OCI-LY1 (cell line): ENCODE measurements at regions not wholly inside any gene's neighbourhood (a gene's known extent, or its start where the extent isn't known, plus 50 kb on each side); places are given as distances from the start of the nearest gene placed in this dataset.

Source experiments
- H2AFZ ChIP-seq: fragments of 200-600 bp; sonication (generic), shearing (Covaris generic); 2 replicates; pipeline ENCODE4 v1.6.0; 2014; ENCODE audit warnings: antibody characterized with exemption, mild to moderate bottlenecking, low read length
- H3F3A ChIP-seq: fragments of 200-600 bp; sonication (generic), shearing (Covaris generic); 2 replicates; pipeline ENCODE4 v1.6.0; 2014; ENCODE audit warnings: mild to moderate bottlenecking, antibody characterized with exemption, low read length, moderate library complexity; ENCODE audit not compliant: insufficient read depth
- H3K27ac ChIP-seq: fragments of 200-600 bp; sonication (generic); 2 replicates; pipeline ENCODE4 v1.5.1; 2014; ENCODE audit warnings: low read length, mixed run types, mild to moderate bottlenecking, low read depth; ENCODE audit not compliant: poor library complexity, severe bottlenecking
- H3K27me3 ChIP-seq: fragments of 200-600 bp; sonication (generic); 2 replicates; pipeline ENCODE4 v1.6.0; 2014; ENCODE audit warnings: antibody characterized with exemption, mild to moderate bottlenecking, low read length, moderate library complexity; ENCODE audit not compliant: insufficient read depth
- H3K36me3 ChIP-seq: fragments of 200-600 bp; sonication (generic); 2 replicates; pipeline ENCODE4 v1.6.1; 2014; ENCODE audit warnings: mild to moderate bottlenecking, antibody characterized with exemption, low read length, moderate library complexity, mixed read lengths; ENCODE audit not compliant: insufficient read depth
- H3K4me1 ChIP-seq: fragments of 200-600 bp; sonication (generic); 2 replicates; pipeline ENCODE4 v1.5.1; 2014; ENCODE audit warnings: mild to moderate bottlenecking, low read length, moderate library complexity; ENCODE audit not compliant: insufficient read depth, severe bottlenecking
- H3K4me2 ChIP-seq: fragments of 200-600 bp; sonication (generic), shearing (Covaris generic); 2 replicates; pipeline ENCODE4 v1.6.1; 2014; ENCODE audit warnings: low read length
- H3K4me3 ChIP-seq: fragments of 200-600 bp; sonication (generic); 2 replicates; pipeline ENCODE4 v1.5.1; 2014; ENCODE audit warnings: low read length, low read depth, mild to moderate bottlenecking, mixed read lengths; ENCODE audit not compliant: poor library complexity, severe bottlenecking
- H3K79me2 ChIP-seq: fragments of 200-600 bp; shearing (Covaris generic); 2 replicates; pipeline ENCODE4 v1.6.1; 2016; ENCODE audit warnings: mixed run types, low read length, mixed read lengths; ENCODE audit not compliant: insufficient read depth
- H3K9ac ChIP-seq: fragments of 200-600 bp; sonication (generic), shearing (Covaris generic); 2 replicates; pipeline ENCODE4 v1.6.1; 2014; ENCODE audit warnings: mild to moderate bottlenecking, low read length, mixed read lengths
- H3K9me2 ChIP-seq: fragments of 200-600 bp; sonication (generic), shearing (Covaris generic); 2 replicates; pipeline ENCODE4 v1.6.1; 2014; ENCODE audit warnings: low read depth, mild to moderate bottlenecking, low read length, mixed read lengths
- H3K9me3 ChIP-seq: fragments of 200-600 bp; shearing (Covaris generic); 2 replicates; pipeline ENCODE4 v1.6.1; 2014; ENCODE audit warnings: low read length, mixed read lengths
- H4K20me1 ChIP-seq: fragments of 200-600 bp; sonication (generic), shearing (Covaris generic); 2 replicates; pipeline ENCODE4 v1.6.0; 2016; ENCODE audit warnings: mild to moderate bottlenecking, low read length; ENCODE audit not compliant: insufficient read depth
- EZH2 ChIP-seq: fragments of 200-600 bp; sonication (generic), shearing (Covaris generic); IDR thresholded peaks from 2 replicates; pipeline ENCODE4 v1.8.0; 2017; ENCODE audit warnings: borderline replicate concordance, mixed run types, mild to moderate bottlenecking, antibody characterized with exemption, low read length, moderate library complexity, mixed read lengths
- TF ChIP-seq, protein P1 (sequence below): fragments of 200-600 bp; sonication (generic), shearing (Covaris generic); IDR thresholded peaks from 2 replicates; pipeline ENCODE4 v1.5.1; 2017; ENCODE audit warnings: mild to moderate bottlenecking, antibody characterized with exemption, low read length, moderate library complexity, mixed read lengths

DNA sequence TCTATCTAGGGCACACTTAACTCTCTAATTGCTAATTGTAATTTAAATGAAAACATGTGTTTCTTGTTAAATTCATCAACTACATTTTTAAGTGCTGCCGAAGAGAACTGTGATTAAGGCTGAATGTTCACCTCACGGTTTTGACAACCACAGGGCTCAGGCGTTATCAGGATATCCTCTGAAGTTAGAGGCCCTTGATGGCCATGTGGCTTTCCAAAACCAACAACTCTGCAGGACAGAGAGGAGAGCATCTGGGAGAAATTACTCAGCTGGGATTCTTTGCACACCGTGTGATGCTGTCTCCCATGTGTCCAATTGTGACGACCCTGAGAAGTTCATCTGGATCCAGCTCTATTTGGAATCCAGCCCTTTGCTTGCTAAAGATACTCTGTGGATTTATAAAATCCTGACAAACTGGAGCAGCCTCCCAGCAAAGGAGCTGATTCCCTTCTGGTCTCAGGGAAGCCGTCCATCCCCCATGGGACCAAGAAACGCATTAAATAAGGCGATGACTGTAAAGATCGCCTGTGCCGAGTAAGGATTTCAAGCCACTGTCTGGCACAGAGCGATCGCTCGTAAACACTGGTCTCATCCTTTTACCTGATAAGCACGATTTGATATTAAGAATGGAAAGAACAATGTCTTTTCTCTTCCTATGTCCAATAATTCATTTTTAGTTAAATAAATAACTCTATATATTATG lies 401.1 kb downstream of the CD83 start:
- Histone ChIP-seq H3F3A (no peaks in the 10 kb centered on the region), H3K4me3 (no peak overlapping the region), H3K4me2 (no peak overlapping the region), H4K20me1 (no peaks in the 10 kb centered on the region), H3K9ac (no peak overlapping the region), H3K27ac (no peak overlapping the region), H3K4me1 (no peaks in the 10 kb centered on the region), H3K79me2 (no peaks in the 10 kb centered on the region), H3K36me3 (no peaks in the 10 kb centered on the region), H3K27me3 (no peaks in the 10 kb centered on the region), H3K9me2 (no peaks in the 10 kb centered on the region), H3K9me3 (no peaks in the 10 kb centered on the region), H2AFZ (no peak overlapping the region)
- TF ChIP-seq EZH2, result no peak
- TF ChIP-seq, protein P1, sequence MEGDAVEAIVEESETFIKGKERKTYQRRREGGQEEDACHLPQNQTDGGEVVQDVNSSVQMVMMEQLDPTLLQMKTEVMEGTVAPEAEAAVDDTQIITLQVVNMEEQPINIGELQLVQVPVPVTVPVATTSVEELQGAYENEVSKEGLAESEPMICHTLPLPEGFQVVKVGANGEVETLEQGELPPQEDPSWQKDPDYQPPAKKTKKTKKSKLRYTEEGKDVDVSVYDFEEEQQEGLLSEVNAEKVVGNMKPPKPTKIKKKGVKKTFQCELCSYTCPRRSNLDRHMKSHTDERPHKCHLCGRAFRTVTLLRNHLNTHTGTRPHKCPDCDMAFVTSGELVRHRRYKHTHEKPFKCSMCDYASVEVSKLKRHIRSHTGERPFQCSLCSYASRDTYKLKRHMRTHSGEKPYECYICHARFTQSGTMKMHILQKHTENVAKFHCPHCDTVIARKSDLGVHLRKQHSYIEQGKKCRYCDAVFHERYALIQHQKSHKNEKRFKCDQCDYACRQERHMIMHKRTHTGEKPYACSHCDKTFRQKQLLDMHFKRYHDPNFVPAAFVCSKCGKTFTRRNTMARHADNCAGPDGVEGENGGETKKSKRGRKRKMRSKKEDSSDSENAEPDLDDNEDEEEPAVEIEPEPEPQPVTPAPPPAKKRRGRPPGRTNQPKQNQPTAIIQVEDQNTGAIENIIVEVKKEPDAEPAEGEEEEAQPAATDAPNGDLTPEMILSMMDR, result no peak

DNA sequence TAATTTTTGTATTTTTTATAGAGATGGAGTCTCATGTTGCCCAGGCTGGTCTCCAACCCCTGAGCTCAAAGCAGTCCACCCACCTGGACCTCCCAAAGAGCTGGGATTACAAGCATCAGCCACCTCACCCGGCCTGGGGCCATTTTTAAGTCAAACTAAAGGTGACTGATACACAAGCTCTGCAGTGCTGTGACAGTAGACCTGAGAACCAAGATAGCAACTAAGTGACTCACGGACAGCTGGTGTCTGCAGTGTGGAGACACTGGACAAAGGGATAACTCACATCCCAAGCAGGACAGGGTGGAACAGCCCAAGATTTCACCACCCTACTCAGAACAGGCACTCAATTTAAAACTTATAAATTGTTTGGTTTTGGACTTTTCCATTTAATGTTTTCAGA lies 402.5 kb downstream of the CD83 start:
- TF ChIP-seq, protein P1, result no peak
- TF ChIP-seq EZH2, result no peak
- H2AFZ ChIP-seq, result no peak overlapping the region
- no peak overlapping the region for H3K9ac ChIP-seq
- no peak overlapping the region for H3K4me3 ChIP-seq
- H3K4me1 ChIP-seq, result no peaks in the 10 kb centered on the region
- H3K27me3 ChIP-seq, result no peaks in the 10 kb centered on the region
- no peaks in the 10 kb centered on the region for H3F3A ChIP-seq
- H3K9me2 ChIP-seq, result no peaks in the 10 kb centered on the region
- no peaks in the 10 kb centered on the region for H3K36me3 ChIP-seq
- no peak overlapping the region for H3K4me2 ChIP-seq
- H3K79me2 ChIP-seq, result no peaks in the 10 kb centered on the region
- H3K9me3 ChIP-seq, result no peaks in the 10 kb centered on the region
- H3K27ac ChIP-seq, result no peak overlapping the region
- no peaks in the 10 kb centered on the region for H4K20me1 ChIP-seq

DNA sequence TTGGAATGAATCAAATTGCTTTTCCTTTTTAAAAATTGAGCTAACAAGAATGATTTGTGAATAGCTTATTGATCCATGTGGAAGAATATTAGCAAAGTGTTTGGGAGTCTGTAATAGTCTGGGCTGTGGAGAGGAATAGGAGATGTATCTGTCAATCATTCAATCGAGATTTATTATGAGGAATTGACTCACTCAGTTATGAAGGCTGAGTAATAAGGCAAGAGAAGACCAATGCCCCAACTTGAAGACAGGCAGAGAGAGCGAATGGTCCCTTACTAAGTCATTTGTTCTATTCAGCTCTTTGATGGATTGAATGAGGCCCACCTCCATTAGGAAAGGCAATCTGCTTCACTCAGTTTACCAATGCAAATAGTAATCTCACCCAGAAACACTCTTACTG lies 403.0 kb downstream of the CD83 start:
- no peak for TF ChIP-seq EZH2
- TF ChIP-seq, protein P1, result no peak
- no peaks in the 10 kb centered on the region for H3K79me2 ChIP-seq
- H3K9me3 ChIP-seq, result no peaks in the 10 kb centered on the region
- H4K20me1 ChIP-seq, result no peaks in the 10 kb centered on the region
- H3K9ac ChIP-seq, result no peak overlapping the region
- no peaks in the 10 kb centered on the region for H3K27me3 ChIP-seq
- no peaks in the 10 kb centered on the region for H3K36me3 ChIP-seq
- no peak overlapping the region for H3K4me3 ChIP-seq
- H2AFZ ChIP-seq, result no peak overlapping the region
- no peak overlapping the region for H3K4me2 ChIP-seq
- no peaks in the 10 kb centered on the region for H3K9me2 ChIP-seq
- no peaks in the 10 kb centered on the region for H3F3A ChIP-seq
- H3K4me1 ChIP-seq, result no peaks in the 10 kb centered on the region
- H3K27ac ChIP-seq, result no peak overlapping the region
